A673 (cell line): ENCODE measurements at regions not wholly inside any gene's neighbourhood (a gene's known extent, or its start where the extent isn't known, plus 50 kb on each side); places are given as distances from the start of the nearest gene placed in this dataset.

Source experiments
- EZH2 ChIP-seq: fragments of 200-600 bp; sonication (generic); IDR thresholded peaks from 2 replicates; pipeline ENCODE4 v1.6.1; 2017; ENCODE audit warnings: borderline replicate concordance, low read depth, mild to moderate bottlenecking, mixed read lengths, antibody characterized with exemption, low read length; ENCODE audit not compliant: poor library complexity, severe bottlenecking
- TF ChIP-seq, protein P1 (sequence below): fragments of 300-800, 200-600 bp; sonication (generic); conservative IDR thresholded peaks from 2 replicates; pipeline ENCODE4 v1.5.1; 2017; ENCODE audit warnings: low read depth, mild to moderate bottlenecking, antibody characterized with exemption, low read length, moderate library complexity, mixed read lengths

DNA sequence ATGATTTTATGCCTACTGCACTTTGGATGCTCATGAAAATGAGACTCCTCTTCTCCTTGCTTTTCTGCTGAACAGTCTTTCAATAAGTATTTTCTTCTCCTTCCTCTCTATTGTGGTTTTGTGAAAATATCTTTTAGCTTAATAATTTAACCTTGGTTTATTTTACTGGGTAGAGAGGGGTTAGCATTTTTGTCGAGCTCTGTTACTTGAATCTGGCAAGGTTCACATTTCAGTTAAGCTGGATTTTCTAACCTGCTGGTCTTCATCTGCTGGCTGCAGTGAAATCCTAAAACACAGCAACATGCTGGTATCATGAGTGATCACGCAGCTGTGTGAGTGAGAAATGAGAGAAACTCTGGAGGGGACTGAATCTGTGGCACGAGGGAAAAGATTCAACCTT is 222.7 kb upstream of the NOX3 start:
- TF ChIP-seq, protein P1, sequence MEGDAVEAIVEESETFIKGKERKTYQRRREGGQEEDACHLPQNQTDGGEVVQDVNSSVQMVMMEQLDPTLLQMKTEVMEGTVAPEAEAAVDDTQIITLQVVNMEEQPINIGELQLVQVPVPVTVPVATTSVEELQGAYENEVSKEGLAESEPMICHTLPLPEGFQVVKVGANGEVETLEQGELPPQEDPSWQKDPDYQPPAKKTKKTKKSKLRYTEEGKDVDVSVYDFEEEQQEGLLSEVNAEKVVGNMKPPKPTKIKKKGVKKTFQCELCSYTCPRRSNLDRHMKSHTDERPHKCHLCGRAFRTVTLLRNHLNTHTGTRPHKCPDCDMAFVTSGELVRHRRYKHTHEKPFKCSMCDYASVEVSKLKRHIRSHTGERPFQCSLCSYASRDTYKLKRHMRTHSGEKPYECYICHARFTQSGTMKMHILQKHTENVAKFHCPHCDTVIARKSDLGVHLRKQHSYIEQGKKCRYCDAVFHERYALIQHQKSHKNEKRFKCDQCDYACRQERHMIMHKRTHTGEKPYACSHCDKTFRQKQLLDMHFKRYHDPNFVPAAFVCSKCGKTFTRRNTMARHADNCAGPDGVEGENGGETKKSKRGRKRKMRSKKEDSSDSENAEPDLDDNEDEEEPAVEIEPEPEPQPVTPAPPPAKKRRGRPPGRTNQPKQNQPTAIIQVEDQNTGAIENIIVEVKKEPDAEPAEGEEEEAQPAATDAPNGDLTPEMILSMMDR = no peak
- no peak for TF ChIP-seq EZH2
